HL-60 (cell line): ENCODE measurements at regions not wholly inside any gene's neighbourhood (a gene's known extent, or its start where the extent isn't known, plus 50 kb on each side); places are given as distances from the start of the nearest gene placed in this dataset.

Source experiments
- DNase-seq, 2 experiments: peaks; one replicate each; pipeline ENCODE4 v3.0.0-alpha.2; 2010 to 2020; ENCODE audit warnings: low read depth in 1 of 2, low spot score in 1 of 2
- H3K27ac ChIP-seq: fragments of 250-450 bp; sonication (Bioruptor Pico); replicated peaks from 2 replicates; pipeline ENCODE4 v1.5.1; 2020; ENCODE audit warnings: mild to moderate bottlenecking, moderate library complexity
- H3K27me3 ChIP-seq: fragments of 250-450 bp; sonication (Bioruptor Pico); 2 replicates; pipeline ENCODE4 v1.5.1; 2021; ENCODE audit warnings: mild to moderate bottlenecking, moderate library complexity; ENCODE audit not compliant: insufficient read depth, poor library complexity, severe bottlenecking
- H3K4me3 ChIP-seq: replicated peaks from 2 replicates; pipeline ENCODE4 v1.5.1; 2011; ENCODE audit warnings: mild to moderate bottlenecking, control low read depth, low read length; ENCODE audit not compliant: insufficient read depth
- CTCF ChIP-seq: IDR thresholded peaks from one replicate; pipeline ENCODE4 v1.5.1; 2011; ENCODE audit warnings: low read length, control low read depth, inconsistent platforms; ENCODE audit not compliant: insufficient read depth
- GABPA ChIP-seq: IDR thresholded peaks from 2 replicates; pipeline ENCODE4 v1.6.1; 2012; ENCODE audit warnings: low read depth
- POLR2AphosphoS5 ChIP-seq: IDR thresholded peaks from 2 replicates; pipeline ENCODE4 v1.6.1; 2012; ENCODE audit warnings: low read depth
- REST ChIP-seq: IDR thresholded peaks from 2 replicates; pipeline ENCODE4 v1.6.1; 2012; ENCODE audit warnings: low read depth; ENCODE audit not compliant: insufficient replicate concordance
- SPI1 ChIP-seq: IDR thresholded peaks from 2 replicates; pipeline ENCODE4 v1.6.1; 2012; ENCODE audit warnings: low read depth, mild to moderate bottlenecking, borderline replicate concordance

DNA sequence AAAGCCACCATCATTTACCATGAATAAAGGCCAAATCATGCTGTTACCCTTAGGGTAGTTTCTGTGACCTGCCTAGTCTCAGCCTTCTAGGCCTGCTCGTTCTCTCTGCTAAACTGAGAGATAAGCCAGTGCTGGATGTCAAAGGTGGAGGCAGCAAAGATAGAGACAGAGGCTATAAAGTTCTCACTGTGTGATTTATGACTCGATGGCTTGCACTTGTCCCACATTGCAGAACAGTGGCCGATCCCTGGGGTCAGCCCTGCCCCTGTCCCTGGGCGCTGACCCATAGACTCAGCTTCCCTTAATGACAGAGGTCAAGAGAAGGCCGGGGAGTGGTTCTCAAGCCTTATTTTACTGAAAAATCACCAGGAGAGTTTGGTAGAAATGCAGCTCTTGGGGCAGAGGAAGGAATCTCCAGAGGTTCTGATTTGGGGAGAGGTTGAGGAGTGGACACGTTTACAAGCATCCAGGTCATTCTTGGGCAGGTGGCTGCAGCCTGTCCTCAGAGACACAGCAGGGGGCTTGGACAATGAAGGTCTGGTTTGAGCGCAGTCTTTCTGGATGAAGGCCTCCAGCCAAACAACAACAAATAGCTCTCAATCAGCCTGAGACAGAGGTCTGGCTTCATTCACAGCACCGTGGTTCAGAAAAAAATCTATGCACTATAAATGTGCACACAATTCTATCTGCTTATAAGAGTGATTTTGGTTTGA is 143.5 kb downstream of the ACKR3 start:
- no peak overlapping the region for H3K27ac ChIP-seq
- TF ChIP-seq CTCF: no peak
- no peak for TF ChIP-seq GABPA
- no peak for TF ChIP-seq POLR2AphosphoS5
- TF ChIP-seq REST: no peak
- no peak for TF ChIP-seq SPI1

GRCh38 chr2:236714080-236714479 is 144.5 kb downstream of the ACKR3 start:
- no peaks in the 10 kb centered on the region for H3K27me3 ChIP-seq
- no peak overlapping the region for H3K27ac ChIP-seq
- DNase-seq: no peak
- H3K4me3 ChIP-seq: no peak overlapping the region
- no peak for TF ChIP-seq POLR2AphosphoS5
- TF ChIP-seq SPI1: no peak
- no peak for TF ChIP-seq GABPA
- TF ChIP-seq REST: no peak
- no peak for TF ChIP-seq CTCF

More for the DNA sequence above, 143.5 kb downstream of the ACKR3 start:
- no peak overlapping the region for H3K4me3 ChIP-seq
- DNase-seq: no peak
- H3K27me3 ChIP-seq: no peaks in the 10 kb centered on the region

DNA sequence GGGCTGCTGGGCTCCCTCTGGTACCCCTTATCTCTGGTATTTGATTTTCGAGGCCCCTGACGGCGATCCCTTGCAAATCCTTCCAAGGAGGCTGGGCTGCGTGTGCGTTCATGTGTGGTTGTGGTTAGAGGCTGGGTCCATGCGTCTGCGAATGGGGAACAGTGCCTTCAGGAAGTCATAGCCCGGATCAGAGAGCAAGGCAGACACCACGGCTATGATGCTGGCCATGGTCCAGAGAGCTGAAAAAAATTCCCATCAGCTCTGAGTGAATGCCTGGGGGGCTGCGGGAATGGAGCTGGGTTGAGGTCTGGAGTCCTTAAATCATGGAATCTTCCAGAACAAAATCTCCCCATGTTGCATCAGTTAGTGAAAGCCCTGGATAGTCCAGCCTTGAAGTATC is 145.5 kb downstream of the ACKR3 start:
- H3K27ac ChIP-seq: no peak overlapping the region
- no peaks in the 10 kb centered on the region for H3K27me3 ChIP-seq
- no peak for DNase-seq
- H3K4me3 ChIP-seq: no peak overlapping the region
- TF ChIP-seq SPI1 (no peak), GABPA (no peak)

GRCh38 chr2:236715491-236715961 is 145.9 kb downstream of the ACKR3 start:
- Histone ChIP-seq H3K4me3 (no peak overlapping the region), H3K27ac (no peak overlapping the region), H3K27me3 (no peaks in the 10 kb centered on the region)
- DNase-seq: no peak
- no peak for TF ChIP-seq POLR2AphosphoS5
- no peak for TF ChIP-seq SPI1
- no peak for TF ChIP-seq CTCF
- TF ChIP-seq REST: no peak
